K562 (cell line): ENCODE measurements at regions not wholly inside any gene's neighbourhood (a gene's known extent, or its start where the extent isn't known, plus 50 kb on each side); places are given as distances from the start of the nearest gene placed in this dataset.
A peak's percentile ranks its signal among the peaks of the same experiment; 100 is the strongest.

Experiments used
- ATAC-seq: fragments of 200-7000 bp; cut with Tn5 transposase; 3 replicates; pipeline ENCODE4 v1.9.1; 2020; ENCODE audit warnings: moderate library complexity
- BruUV-seq: library from RNA; stranded (reverse); fragments of 400-500 nt; replicated peaks from 2 replicates; lab custom pipeline; 2021; lab: Mats Ljungman, UMichigan
- CTCF ChIA-PET: fragments of 300-600 bp; formaldehyde crosslinking; extraction: SDS; loops from one replicate; lab custom pipeline; 2021; ENCODE audit warnings: low intra/inter-chr PET ratio; lab: Yijun Ruan, JAX
- POLR2A ChIA-PET: fragments of 300-600, 350-650 bp; sonication (Branson Sonifier 250); formaldehyde crosslinking; extraction: SDS; loops from one replicate; lab custom pipeline; 2021; ENCODE audit warnings: antibody characterized with exemption, inconsistent platforms; lab: Yijun Ruan, JAX
- DNase-seq, 4 experiments: peaks; one replicate each; pipeline versions ENCODE4 v3.0.0 to v3.0.0-alpha.2; 2011 to 2018; ENCODE audit warnings: low spot score in 3 of 4, mixed read lengths in 3 of 4; ENCODE audit errors: extremely low read depth in 1 of 4
- FAIRE-seq: peaks from 2 replicates; lab custom pipeline; 2011; peaks lifted over from hg19 to GRCh38; lab: Jason Lieb, UNC
- H2AFZ ChIP-seq: 2 replicates; pipeline ENCODE4 v1.6.0; 2011; ENCODE audit warnings: low read depth, low read length, control low read depth, inconsistent platforms
- H3K27ac ChIP-seq: fragments of 200-600 bp; 3 replicates; pipeline ENCODE4 v1.8.0; 2011; ENCODE audit warnings: low read depth, mild to moderate bottlenecking, control low read depth, inconsistent platforms, low read length, moderate library complexity, mixed read lengths; ENCODE audit errors: extremely low read depth
- H3K27me3 ChIP-seq, 2 experiments: fragments of 300-600 bp in 1 of 2; 2 replicates in 1 of 2; 3 replicates in 1 of 2; pipeline versions ENCODE4 v1.6.0 to v1.8.0; 2011; ENCODE audit warnings: inconsistent platforms in 2 of 2, low read length in 2 of 2, mild to moderate bottlenecking in 1 of 2, mixed read lengths in 1 of 2, moderate library complexity in 1 of 2; ENCODE audit not compliant: control insufficient read depth in 2 of 2, insufficient read depth in 2 of 2
- H3K36me3 ChIP-seq: fragments of 300-600 bp; 3 replicates; pipeline ENCODE4 v1.8.0; 2011; ENCODE audit warnings: mild to moderate bottlenecking, low read length, inconsistent platforms; ENCODE audit not compliant: control insufficient read depth, insufficient read depth
- H3K4me1 ChIP-seq, 2 experiments: fragments of 200-600 bp in 1 of 2; replicated peaks in 1 of 2; 2 replicates in 1 of 2; 3 replicates in 1 of 2; pipeline versions ENCODE4 v1.5.1 to v1.8.0; 2011; ENCODE audit warnings: inconsistent platforms in 2 of 2, low read length in 2 of 2, mild to moderate bottlenecking in 1 of 2, mixed read lengths in 1 of 2, moderate library complexity in 1 of 2; ENCODE audit not compliant: control insufficient read depth in 2 of 2, insufficient read depth in 2 of 2
- H3K4me2 ChIP-seq: 2 replicates; pipeline ENCODE4 v1.6.1; 2011; ENCODE audit warnings: low read length, control low read depth, inconsistent platforms, mixed read lengths; ENCODE audit not compliant: insufficient read depth
- H3K4me3 ChIP-seq: fragments of 200-600 bp; sonication (generic), shearing (Covaris generic); 2 replicates; pipeline ENCODE4 v1.5.1; 2016; ENCODE audit warnings: control low read depth, inconsistent platforms
- H3K79me2 ChIP-seq: fragments of 200-600 bp; 3 replicates; pipeline ENCODE4 v1.8.0; 2011; ENCODE audit warnings: low read length, inconsistent platforms; ENCODE audit not compliant: control insufficient read depth, insufficient read depth
- H3K9ac ChIP-seq, 2 experiments: 2 replicates each; pipeline versions ENCODE4 v1.6.0 to v1.6.1; 2011; ENCODE audit warnings: low read depth in 2 of 2, low read length in 2 of 2, control low read depth in 1 of 2, inconsistent platforms in 1 of 2, mild to moderate bottlenecking in 1 of 2, mixed read lengths in 1 of 2; ENCODE audit not compliant: insufficient read depth in 1 of 2
- H3K9me1 ChIP-seq: one replicate; pipeline ENCODE4 v1.6.0; 2011; ENCODE audit warnings: inconsistent platforms, mild to moderate bottlenecking, low read length, moderate library complexity; ENCODE audit not compliant: control insufficient read depth, insufficient read depth
- H3K9me3 ChIP-seq: replicated peaks from 2 replicates; pipeline ENCODE4 v1.5.1; 2011; ENCODE audit warnings: low read depth, low read length, inconsistent platforms; ENCODE audit not compliant: control insufficient read depth, insufficient read depth
- H4K20me1 ChIP-seq: replicated peaks from 2 replicates; pipeline ENCODE4 v1.6.1; 2011; ENCODE audit warnings: low read length, inconsistent platforms, mixed read lengths; ENCODE audit not compliant: control insufficient read depth, insufficient read depth
- ATF6 ChIP-seq: sonication (generic); formaldehyde crosslinking; IDR thresholded peaks from 2 replicates; pipeline ENCODE4 v1.4.0; 2020; ENCODE audit warnings: mild to moderate bottlenecking, missing genetic modification reagents
- CTCFL ChIP-seq: IDR thresholded peaks from 2 replicates; pipeline ENCODE4 v1.6.1; 2011; ENCODE audit warnings: borderline replicate concordance, low read depth, mild to moderate bottlenecking, moderate library complexity, low read length; ENCODE audit not compliant: insufficient read depth, poor library complexity, severe bottlenecking
- ELF1 ChIP-seq: fragments of 200-800 bp; sonication (Bioruptor generic); IDR thresholded peaks from 2 replicates; pipeline ENCODE4 v1.6.1; 2016; ENCODE audit warnings: missing genetic modification characterization, missing compliant biosample characterization
- FOXM1 ChIP-seq, 2 experiments: fragments of 450-650 bp in 1 of 2; sonication (generic) in 1 of 2; formaldehyde crosslinking in 1 of 2; IDR thresholded peaks; 2 replicates each; pipeline versions ENCODE4 v1.6.1 to v1.9.0; 2017 to 2022; ENCODE audit warnings: low read depth in 2 of 2, mild to moderate bottlenecking in 2 of 2, missing genetic modification reagents in 1 of 2, moderate library complexity in 1 of 2
- HMG20B ChIP-seq: fragments of 250-450 bp; sonication (Bioruptor Pico); IDR thresholded peaks from 2 replicates; pipeline ENCODE4 v1.5.0; 2021; ENCODE audit warnings: mild to moderate bottlenecking
- NCOA2 ChIP-seq, 2 experiments: fragments of 450-650 bp; IDR thresholded peaks; 2 replicates each; pipeline ENCODE4 v1.6.1; 2018; ENCODE audit warnings: mild to moderate bottlenecking in 2 of 2, moderate library complexity in 1 of 2; ENCODE audit not compliant: partially characterized antibody in 2 of 2
- RB1 ChIP-seq: fragments of 450-650 bp; IDR thresholded peaks from 2 replicates; pipeline ENCODE4 v1.6.1; 2017; ENCODE audit warnings: low read depth, mild to moderate bottlenecking
- RBM39 ChIP-seq: fragments of 200-400 bp; formaldehyde crosslinking; optimal IDR thresholded peaks from 2 replicates; pipeline ENCODE3; 2018; ENCODE audit warnings: low read depth, low read length
- SUPT5H ChIP-seq: fragments of 450-650 bp; IDR thresholded peaks from 2 replicates; pipeline ENCODE4 v1.6.1; 2016
- TCF15 ChIP-seq: fragments of 250-450 bp; sonication (Bioruptor Pico); IDR thresholded peaks from 2 replicates; pipeline ENCODE4 v1.8.0; 2022; ENCODE audit warnings: moderate library complexity, mild to moderate bottlenecking, inconsistent platforms
- XRCC5 ChIP-seq: fragments of 200-400 bp; formaldehyde crosslinking; IDR thresholded peaks from 2 replicates; pipeline ENCODE4 v1.6.1; 2017; ENCODE audit warnings: low read depth, mild to moderate bottlenecking, low read length
- ZC3H4 ChIP-seq: sonication (generic); formaldehyde crosslinking; IDR thresholded peaks from 2 replicates; pipeline ENCODE4 v1.9.0; 2021; ENCODE audit warnings: missing genetic modification reagents, borderline replicate concordance
- WGBS: fragments of 100-300 bp; shearing (Covaris generic); methylation state at CpG from one replicate; pipeline ENCODE4 v1.1.6; 2016; ENCODE audit warnings: low coverage, mixed read lengths; ENCODE audit not compliant: insufficient coverage; ENCODE audit errors: missing lambda C conversion rate; 5-methylcytosine and 5-hydroxymethylcytosine counted together
- in situ Hi-C: fragments of 300-500 bp; cut with MboI; formaldehyde crosslinking; loops from 4 replicates; pipeline ENCODE4 v1.15.0; 2018; ENCODE audit warnings: inconsistent platforms, mixed read lengths
- intact Hi-C: fragments of 100-400 bp; cut with micrococcal nuclease; formaldehyde crosslinking; loops from 2 replicates; pipeline ENCODE4 v1.14.2; 2022

GRCh38 chr2:176734868-176735267, 465.6 kb downstream of the MTX2 start:
- ATAC-seq (no peak), DNase-seq (no peak), FAIRE-seq (peak; percentile 26)
- Histone ChIP-seq H3K4me3 (no peak overlapping the region), H3K9me1 (no peaks in the 10 kb centered on the region), H4K20me1 (no peaks in the 10 kb centered on the region), H3K27ac (no peak overlapping the region), H3K79me2 (no peaks in the 10 kb centered on the region), H3K4me1 (no peaks in the 10 kb centered on the region), H3K4me2 (no peak overlapping the region), H2AFZ (no peak overlapping the region), H3K9ac (no peak overlapping the region), H3K36me3 (no peaks in the 10 kb centered on the region), H3K27me3 (no peaks in the 10 kb centered on the region; a peak in 1 of 5 replicates), H3K9me3 (no peaks in the 10 kb centered on the region)
- no peak for TF ChIP-seq ZC3H4 (CRISPR knock-in tag)
- TF ChIP-seq NCOA2 (IDR thresholded peaks at IDR 0.05; ENCODE audit: partially characterized antibody in 2 of 2): no peak
- TF ChIP-seq RBM39: no peak
- TF ChIP-seq FOXM1 (IDR thresholded peaks at IDR 0.05; ENCODE audit: low read depth): no peak
- TF ChIP-seq FOXM1 (CRISPR knock-in tag; IDR thresholded peaks at IDR 0.05; ENCODE audit: low read depth): no peak
- no peak for TF ChIP-seq XRCC5
- TF ChIP-seq RB1: no peak
- intact Hi-C loops: no loop called here
- in situ Hi-C loops: no loop called here
- ChIA-PET CTCF (no interaction called here), POLR2A (interaction anchor here (0.6 kb wide), 1 partner anchor 58 kb away, joined by 3 read pairs; no protein-coding TSS in a partner anchor)
- BruUV-seq: no TSS peak
- 0% methylated on average over 5 of the region's 5 CpGs for WGBS

- Histone ChIP-seq H4K20me1 (no peaks in the 10 kb centered on the region), H3K27ac (no peak overlapping the region), H3K4me2 (no peak overlapping the region), H3K9me1 (no peaks in the 10 kb centered on the region), H3K4me3 (no peak overlapping the region), H2AFZ (no peak overlapping the region), H3K36me3 (no peaks in the 10 kb centered on the region), H3K27me3 (peaks cover 3 to 4% of the 10 kb centered on the region in 2 experiments; a peak in 2 of 5 replicates), H3K9me3 (no peaks in the 10 kb centered on the region), H3K4me1 (no peaks in the 10 kb centered on the region), H3K79me2 (no peaks in the 10 kb centered on the region), H3K9ac (no peak overlapping the region)
- POLR2A ChIA-PET: no interaction called here
- ATAC-seq: no peak
- BruUV-seq: no TSS peak
- in situ Hi-C loops: no loop called here
- CTCF ChIA-PET: no interaction called here
- DNase-seq: no peak
- intact Hi-C loops: no loop called here
- WGBS: 0% methylated on average over 1 of the region's 1 CpG
- FAIRE-seq: no peak
- TF ChIP-seq ELF1 (tag) (no peak), CTCFL (no peak), ATF6 (no peak), TCF15 (CRISPR knock-in tag) (no peak), HMG20B (CRISPR knock-in tag) (no peak), SUPT5H (no peak)
Measured at GRCh38 chr2:176742271-176742670, 470.3 kb upstream of the HNRNPA3 start.
